ENCODE measurements at regions not wholly inside any gene's neighbourhood (a gene's known extent, or its start where the extent isn't known, plus 50 kb on each side); places are given as distances from the start of the nearest gene placed in this dataset.
A peak's percentile ranks its signal among the peaks of the same experiment; 100 is the strongest.

DNA sequence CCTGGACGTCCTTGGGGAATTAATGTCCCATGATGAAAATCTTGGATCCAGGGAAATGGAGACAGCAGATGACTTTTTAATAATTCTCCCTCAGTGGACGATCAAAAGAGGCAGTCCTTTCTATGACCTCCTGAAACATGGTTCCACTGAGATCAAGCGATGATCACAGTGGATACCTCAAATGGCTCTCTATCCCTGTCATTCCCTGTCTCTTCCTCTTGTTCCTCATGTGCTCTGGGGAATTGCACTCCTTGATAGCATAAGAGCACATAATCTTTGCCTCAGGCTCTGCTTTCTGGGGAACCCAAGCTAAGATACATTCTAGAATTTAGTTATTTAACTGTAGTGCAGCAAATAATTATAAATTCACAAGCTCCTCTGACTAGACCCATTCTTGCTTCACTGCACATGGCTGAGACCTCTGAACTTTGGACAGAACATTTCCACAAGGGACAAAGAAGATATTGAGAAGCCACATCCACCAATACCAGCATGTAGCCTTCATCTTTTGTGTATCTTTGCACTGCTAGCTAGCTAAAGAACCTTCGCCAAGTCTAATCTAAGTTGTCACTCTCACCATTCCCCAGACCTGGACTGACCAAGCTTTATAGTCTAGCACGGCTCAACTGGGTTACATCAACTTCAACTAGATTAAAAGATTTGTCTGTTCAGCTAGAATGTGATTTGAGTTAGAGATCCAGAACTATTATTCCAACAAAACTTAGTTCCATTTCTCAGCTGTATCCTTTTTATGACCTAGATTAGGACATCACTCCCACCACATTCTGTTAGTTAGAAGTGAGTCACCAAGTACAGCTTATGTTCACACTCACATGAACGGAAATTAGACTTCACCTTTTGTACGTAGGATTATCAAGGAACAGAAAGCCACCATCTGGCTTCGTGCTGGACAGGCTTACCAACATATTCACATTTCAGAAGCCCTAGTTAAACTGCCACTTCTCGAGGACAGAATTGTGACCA lies 142.7 kb downstream of the SUCLA2 start:
- Histone ChIP-seq H3K4me3 (ENCODE audit: severe bottlenecking) (no peak overlapping the region), H3K4me1 (ENCODE audit: insufficient read depth, poor library complexity, severe bottlenecking) (peaks cover 3% of the 10 kb centered on the region), H3K27me3 (ENCODE audit: insufficient read depth, poor library complexity, severe bottlenecking) (no peaks in the 10 kb centered on the region), H3K36me3 (ENCODE audit: low read depth) (no peaks in the 10 kb centered on the region), H3K27ac (ENCODE audit: poor library complexity, severe bottlenecking) (no peak overlapping the region), H3K9me3 (ENCODE audit: severe bottlenecking) (no peaks in the 10 kb centered on the region)
- TF ChIP-seq, protein P1, sequence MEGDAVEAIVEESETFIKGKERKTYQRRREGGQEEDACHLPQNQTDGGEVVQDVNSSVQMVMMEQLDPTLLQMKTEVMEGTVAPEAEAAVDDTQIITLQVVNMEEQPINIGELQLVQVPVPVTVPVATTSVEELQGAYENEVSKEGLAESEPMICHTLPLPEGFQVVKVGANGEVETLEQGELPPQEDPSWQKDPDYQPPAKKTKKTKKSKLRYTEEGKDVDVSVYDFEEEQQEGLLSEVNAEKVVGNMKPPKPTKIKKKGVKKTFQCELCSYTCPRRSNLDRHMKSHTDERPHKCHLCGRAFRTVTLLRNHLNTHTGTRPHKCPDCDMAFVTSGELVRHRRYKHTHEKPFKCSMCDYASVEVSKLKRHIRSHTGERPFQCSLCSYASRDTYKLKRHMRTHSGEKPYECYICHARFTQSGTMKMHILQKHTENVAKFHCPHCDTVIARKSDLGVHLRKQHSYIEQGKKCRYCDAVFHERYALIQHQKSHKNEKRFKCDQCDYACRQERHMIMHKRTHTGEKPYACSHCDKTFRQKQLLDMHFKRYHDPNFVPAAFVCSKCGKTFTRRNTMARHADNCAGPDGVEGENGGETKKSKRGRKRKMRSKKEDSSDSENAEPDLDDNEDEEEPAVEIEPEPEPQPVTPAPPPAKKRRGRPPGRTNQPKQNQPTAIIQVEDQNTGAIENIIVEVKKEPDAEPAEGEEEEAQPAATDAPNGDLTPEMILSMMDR (IDR thresholded peaks at IDR 0.05; ENCODE audit: poor library complexity, severe bottlenecking), result no peak
- no peak for DNase-seq (ENCODE audit: low spot score)
- peak; percentile 83 for ATAC-seq (ENCODE audit: low read depth)

DNA sequence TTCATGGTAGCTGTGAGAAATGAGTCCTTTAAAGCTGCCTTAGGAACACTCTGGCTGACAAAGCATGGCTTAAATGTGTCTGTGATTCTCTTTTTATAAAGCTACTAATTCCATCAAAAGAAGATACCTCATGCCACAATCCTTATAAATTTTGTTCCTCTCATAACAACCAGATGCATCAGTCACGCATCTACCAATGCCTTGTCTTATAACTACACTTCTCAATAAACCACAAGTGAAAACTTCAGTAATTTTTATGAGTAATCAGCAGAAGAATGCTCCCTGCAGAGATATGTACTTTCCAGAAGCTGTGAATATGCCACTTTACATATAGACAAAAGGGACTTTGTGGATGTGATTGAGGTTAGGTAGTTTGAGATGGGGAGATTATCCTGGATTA lies 147.8 kb downstream of the SUCLA2 start:
- H3K27me3 ChIP-seq (ENCODE audit: insufficient read depth, poor library complexity, severe bottlenecking), result no peaks in the 10 kb centered on the region
- DNase-seq (ENCODE audit: low spot score) (no peak), ATAC-seq (ENCODE audit: low read depth) (no peak)
- H3K36me3 ChIP-seq (ENCODE audit: low read depth), result no peaks in the 10 kb centered on the region
- no peaks in the 10 kb centered on the region for H3K9me3 ChIP-seq (ENCODE audit: severe bottlenecking)
- H3K27ac ChIP-seq (ENCODE audit: poor library complexity, severe bottlenecking), result no peak overlapping the region
- TF ChIP-seq, protein P1 (IDR thresholded peaks at IDR 0.05; ENCODE audit: poor library complexity, severe bottlenecking), result no peak
- no peaks in the 10 kb centered on the region for H3K4me1 ChIP-seq (ENCODE audit: insufficient read depth, poor library complexity, severe bottlenecking)
- no peak overlapping the region for H3K4me3 ChIP-seq (ENCODE audit: severe bottlenecking)

- Histone ChIP-seq H3K4me1 (ENCODE audit: insufficient read depth, poor library complexity, severe bottlenecking) (peaks cover 7% of the 10 kb centered on the region), H3K27me3 (ENCODE audit: insufficient read depth, poor library complexity, severe bottlenecking) (no peaks in the 10 kb centered on the region), H3K27ac (ENCODE audit: poor library complexity, severe bottlenecking) (no peak overlapping the region), H3K9me3 (ENCODE audit: severe bottlenecking) (no peaks in the 10 kb centered on the region), H3K36me3 (ENCODE audit: low read depth) (no peaks in the 10 kb centered on the region), H3K4me3 (ENCODE audit: severe bottlenecking) (no peak overlapping the region)
- TF ChIP-seq, protein P1 (IDR thresholded peaks at IDR 0.05; ENCODE audit: poor library complexity, severe bottlenecking), result no peak
- DNase-seq (ENCODE audit: low spot score), result no peak
- no peak for ATAC-seq (ENCODE audit: low read depth)
Measured at GRCh38 chr13:47846886-47847285, 154.2 kb downstream of the SUCLA2 start.

GRCh38 chr13:47845981-47846380 lies 155.1 kb downstream of the SUCLA2 start:
- H3K4me3 ChIP-seq (ENCODE audit: severe bottlenecking), result no peak overlapping the region
- no peaks in the 10 kb centered on the region for H3K9me3 ChIP-seq (ENCODE audit: severe bottlenecking)
- H3K36me3 ChIP-seq (ENCODE audit: low read depth), result no peaks in the 10 kb centered on the region
- H3K27ac ChIP-seq (ENCODE audit: poor library complexity, severe bottlenecking), result no peak overlapping the region
- H3K4me1 ChIP-seq (ENCODE audit: insufficient read depth, poor library complexity, severe bottlenecking), result peaks cover 7% of the 10 kb centered on the region
- TF ChIP-seq, protein P1 (IDR thresholded peaks at IDR 0.05; ENCODE audit: poor library complexity, severe bottlenecking), result no peak
- no peak for ATAC-seq (ENCODE audit: low read depth)
- no peak for DNase-seq (ENCODE audit: low spot score)
- no peaks in the 10 kb centered on the region for H3K27me3 ChIP-seq (ENCODE audit: insufficient read depth, poor library complexity, severe bottlenecking)

GRCh38 chr13:47843005-47843404 lies 158.1 kb downstream of the SUCLA2 start:
- no peak overlapping the region for H3K4me3 ChIP-seq (ENCODE audit: severe bottlenecking)
- no peaks in the 10 kb centered on the region for H3K27me3 ChIP-seq (ENCODE audit: insufficient read depth, poor library complexity, severe bottlenecking)
- no peak overlapping the region for H3K27ac ChIP-seq (ENCODE audit: poor library complexity, severe bottlenecking)
- ATAC-seq (ENCODE audit: low read depth) (no peak), DNase-seq (ENCODE audit: low spot score) (no peak)
- H3K9me3 ChIP-seq (ENCODE audit: severe bottlenecking), result no peaks in the 10 kb centered on the region
- TF ChIP-seq, protein P1 (IDR thresholded peaks at IDR 0.05; ENCODE audit: poor library complexity, severe bottlenecking), result no peak
- H3K4me1 ChIP-seq (ENCODE audit: insufficient read depth, poor library complexity, severe bottlenecking), result peaks cover 7% of the 10 kb centered on the region
- H3K36me3 ChIP-seq (ENCODE audit: low read depth), result no peaks in the 10 kb centered on the region

Measured in RWPE2 (cell line).